ENCODE measurements at regions not wholly inside any gene's neighbourhood (a gene's known extent, or its start where the extent isn't known, plus 50 kb on each side); places are given as distances from the start of the nearest gene placed in this dataset.

DNA sequence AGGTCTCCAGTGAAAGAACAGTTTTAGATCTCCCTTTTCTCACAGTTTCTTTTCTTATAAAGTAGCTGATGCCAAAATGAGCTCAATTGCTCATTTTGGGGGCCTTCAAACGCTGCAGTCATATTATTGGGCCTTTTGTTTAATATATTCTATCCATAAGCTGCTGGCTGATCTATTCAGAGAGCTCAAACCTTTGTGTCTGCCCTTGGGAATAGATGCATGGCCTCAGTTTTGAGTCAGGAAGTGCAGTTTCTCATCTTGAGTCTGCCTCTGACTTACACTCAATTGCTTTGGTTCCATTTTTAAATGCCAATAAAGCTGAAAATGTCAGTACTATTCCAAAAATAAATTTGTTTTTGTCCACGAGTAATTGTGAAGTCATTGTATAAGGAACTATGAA is 468.9 kb downstream of the KLF12 start:
- TF ChIP-seq, protein P1, sequence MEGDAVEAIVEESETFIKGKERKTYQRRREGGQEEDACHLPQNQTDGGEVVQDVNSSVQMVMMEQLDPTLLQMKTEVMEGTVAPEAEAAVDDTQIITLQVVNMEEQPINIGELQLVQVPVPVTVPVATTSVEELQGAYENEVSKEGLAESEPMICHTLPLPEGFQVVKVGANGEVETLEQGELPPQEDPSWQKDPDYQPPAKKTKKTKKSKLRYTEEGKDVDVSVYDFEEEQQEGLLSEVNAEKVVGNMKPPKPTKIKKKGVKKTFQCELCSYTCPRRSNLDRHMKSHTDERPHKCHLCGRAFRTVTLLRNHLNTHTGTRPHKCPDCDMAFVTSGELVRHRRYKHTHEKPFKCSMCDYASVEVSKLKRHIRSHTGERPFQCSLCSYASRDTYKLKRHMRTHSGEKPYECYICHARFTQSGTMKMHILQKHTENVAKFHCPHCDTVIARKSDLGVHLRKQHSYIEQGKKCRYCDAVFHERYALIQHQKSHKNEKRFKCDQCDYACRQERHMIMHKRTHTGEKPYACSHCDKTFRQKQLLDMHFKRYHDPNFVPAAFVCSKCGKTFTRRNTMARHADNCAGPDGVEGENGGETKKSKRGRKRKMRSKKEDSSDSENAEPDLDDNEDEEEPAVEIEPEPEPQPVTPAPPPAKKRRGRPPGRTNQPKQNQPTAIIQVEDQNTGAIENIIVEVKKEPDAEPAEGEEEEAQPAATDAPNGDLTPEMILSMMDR (IDR thresholded peaks at IDR 0.05) = no peak

DNA sequence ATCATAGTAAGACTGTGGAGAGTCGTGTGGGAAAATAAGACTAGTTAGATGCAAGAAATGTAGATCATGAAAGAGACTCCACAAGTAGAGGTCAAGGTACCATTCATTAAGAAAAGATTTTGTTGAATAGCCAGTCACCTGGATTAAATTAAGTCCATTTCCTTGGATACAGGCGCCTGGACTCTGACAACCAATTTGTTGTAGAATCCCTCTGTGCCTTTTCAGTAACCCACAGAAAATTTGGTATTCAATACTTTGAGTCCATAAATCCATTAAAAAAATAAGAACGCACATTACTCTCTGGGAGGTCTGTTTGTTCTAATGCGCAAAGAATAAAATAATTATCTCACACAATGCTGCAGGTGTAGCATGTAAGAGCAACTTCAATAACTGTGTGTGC is 469.4 kb downstream of the KLF12 start:
- TF ChIP-seq, protein P1 (IDR thresholded peaks at IDR 0.05) = no peak

DNA sequence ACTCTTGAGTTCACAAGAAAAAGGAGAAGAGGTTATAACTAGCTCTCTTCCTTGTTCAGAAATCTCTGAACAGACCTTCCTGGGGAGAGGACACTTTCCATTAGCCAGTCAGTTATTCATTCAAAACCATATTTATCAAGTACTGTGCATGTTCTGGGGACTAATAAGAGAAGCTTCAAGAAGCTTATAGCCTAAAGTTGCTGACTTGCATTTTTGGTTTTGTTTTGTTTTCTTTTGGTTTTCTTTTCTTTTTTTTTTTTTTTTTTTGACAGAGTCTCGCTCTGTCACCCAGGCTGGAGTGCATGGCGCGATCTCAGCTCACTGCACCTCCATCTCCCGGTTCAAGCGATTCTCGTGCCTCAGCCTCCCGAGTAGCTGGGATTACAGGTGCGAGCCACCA is 471.4 kb downstream of the KLF12 start:
- TF ChIP-seq, protein P1 (IDR thresholded peaks at IDR 0.05) = no peak

DNA sequence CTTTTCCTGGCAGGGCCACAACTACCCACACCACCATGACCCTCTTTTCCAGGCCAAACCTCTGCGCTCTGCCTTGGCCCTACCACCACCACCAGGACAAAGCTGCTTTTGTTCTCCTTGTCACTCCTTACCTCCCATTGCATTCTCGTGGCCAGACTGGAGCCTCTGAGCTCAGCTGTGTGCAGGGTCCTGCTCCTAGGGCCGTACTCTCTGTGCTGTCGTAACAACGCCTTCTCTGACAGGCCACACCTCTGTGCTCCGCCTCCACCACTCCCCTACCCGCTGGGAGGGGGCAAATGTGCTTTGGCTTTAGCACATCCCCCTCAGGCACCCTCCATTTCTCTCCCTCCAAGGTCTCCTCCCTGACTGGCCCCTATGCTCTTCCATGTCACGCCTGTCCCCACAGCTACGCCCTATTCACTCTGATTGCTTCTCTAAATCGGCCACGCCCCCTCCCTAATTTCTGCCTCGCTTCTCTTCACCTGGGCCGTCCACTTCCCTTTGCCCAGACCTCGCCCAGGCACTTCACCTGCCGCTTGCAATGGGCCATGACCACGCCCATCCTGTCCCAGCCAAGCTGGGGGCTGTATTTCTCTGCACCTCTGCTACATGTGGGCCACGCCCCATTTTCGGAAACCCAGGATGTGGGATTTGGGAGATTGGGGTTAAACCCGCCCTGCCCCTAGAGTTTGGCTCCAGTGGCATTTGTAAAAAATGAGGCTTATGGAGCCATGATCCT is 472.3 kb downstream of the KLF12 start:
- TF ChIP-seq, protein P1 (IDR thresholded peaks at IDR 0.05) = no peak

DNA sequence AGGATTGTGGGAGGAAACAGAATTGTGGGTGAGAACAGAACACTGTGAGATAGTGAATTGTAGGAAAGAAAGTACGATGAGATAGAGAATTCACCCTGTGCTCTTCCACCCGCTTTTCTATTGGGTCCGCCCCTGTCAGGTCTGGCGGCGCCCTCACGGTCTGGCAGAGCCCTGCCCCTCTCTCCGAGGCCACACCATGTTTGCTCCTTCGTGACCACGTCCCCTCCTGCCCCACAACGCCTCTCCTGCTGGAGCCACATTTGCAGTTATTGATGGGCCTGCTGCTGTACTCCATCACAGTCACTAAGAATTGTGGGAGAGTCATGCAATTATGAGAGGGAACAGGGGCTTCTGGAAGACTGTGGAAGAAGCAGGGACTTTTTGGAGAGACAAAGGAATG is 473.1 kb downstream of the KLF12 start:
- TF ChIP-seq, protein P1 (IDR thresholded peaks at IDR 0.05) = no peak

DNA sequence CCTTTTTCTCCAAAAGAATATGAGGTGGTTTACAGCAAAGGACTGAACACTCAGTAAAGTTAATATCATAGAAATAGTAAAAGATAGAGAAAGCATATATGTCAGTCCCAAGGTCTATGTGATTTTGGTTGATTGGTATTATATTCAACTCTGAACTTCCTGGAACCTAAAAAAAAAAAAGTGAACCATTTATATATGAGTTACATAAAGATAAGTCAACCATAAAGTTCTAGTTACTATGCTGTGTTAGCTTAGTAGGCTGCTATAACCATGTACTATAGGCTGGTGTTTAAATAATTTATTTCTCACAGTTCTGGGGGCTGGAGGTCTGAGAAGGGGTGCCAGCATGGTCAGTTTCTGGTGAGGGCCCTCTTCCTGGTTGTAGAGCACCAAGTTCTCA is 475.6 kb downstream of the KLF12 start:
- TF ChIP-seq, protein P1 (IDR thresholded peaks at IDR 0.05) = no peak

DNA sequence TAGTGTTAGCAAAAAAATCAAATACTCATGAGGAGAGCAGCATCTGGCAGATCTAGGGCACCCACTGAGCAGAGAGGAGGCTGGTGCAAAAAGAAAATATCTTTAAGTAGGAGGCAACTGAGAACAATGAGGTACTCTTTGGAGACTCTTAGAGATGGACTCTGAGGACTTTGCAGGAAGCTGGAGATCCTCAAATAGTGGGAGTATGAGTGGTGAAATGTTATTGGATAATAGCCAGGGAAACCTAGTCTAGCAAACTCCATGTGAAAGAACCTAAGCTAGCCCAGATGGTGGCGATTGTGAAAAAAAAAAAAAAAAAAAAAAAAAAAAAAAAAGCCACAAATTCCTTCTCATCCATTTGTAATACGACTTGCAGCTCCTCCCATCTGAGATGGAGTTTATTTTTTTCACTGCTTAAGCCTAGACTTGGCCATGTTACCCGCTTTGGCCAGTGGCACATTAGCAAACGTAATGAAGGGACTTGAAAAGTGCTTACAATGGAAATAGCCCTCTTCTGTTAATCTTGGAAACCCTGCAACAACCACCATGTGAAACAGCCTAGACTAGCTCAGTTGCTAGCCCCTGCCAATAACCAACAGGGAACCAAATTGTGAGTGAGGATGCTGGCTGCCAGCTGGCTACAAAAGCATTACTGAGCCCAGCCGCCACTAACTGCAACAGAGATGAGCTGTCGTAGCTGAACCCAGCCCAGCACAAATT is 476.2 kb downstream of the KLF12 start:
- TF ChIP-seq, protein P1 (IDR thresholded peaks at IDR 0.05) = no peak

Measured in LNCAP (cell line).